Pancreas (tissue), 10 donors: ENCODE measurements at regions not wholly inside any gene's neighbourhood (a gene's known extent, or its start where the extent isn't known, plus 50 kb on each side); places are given as distances from the start of the nearest gene placed in this dataset.

ENCODE experiments used
- ATAC-seq, 4 donors: fragments of 200-7000 bp; cut with Tn5 transposase; one replicate each; pipeline versions ENCODE4 v1.8.0 to v1.9.1; 2020; ENCODE audit warnings: mild to moderate bottlenecking in 4 of 4, moderate library complexity in 4 of 4
- DNase-seq, 6 donors: peaks; one replicate each; pipeline ENCODE4 v3.0.0-alpha.2; 2020
- FAIRE-seq: peaks from 2 replicates; lab custom pipeline; 2012; peaks lifted over from hg19 to GRCh38; lab: Jason Lieb, UNC
- H3K27ac ChIP-seq, 4 donors: fragments of 200-600 bp; sonication (generic); 1 replicate in 3 of 4; 2 replicates in 1 of 4; pipeline versions ENCODE4 v1.5.0 to v1.8.0; 2020
- H3K27me3 ChIP-seq, 4 donors: fragments of 200-600 bp; one replicate each; pipeline ENCODE4 v1.8.0; 2021
- H3K36me3 ChIP-seq, 3 donors: fragments of 200-600 bp; sonication (generic) in 1 of 3; one replicate each; pipeline versions ENCODE4 v1.5.0 to v1.8.0; 2020 to 2021
- H3K4me1 ChIP-seq, 3 donors: fragments of 200-600 bp; one replicate each; pipeline ENCODE4 v1.8.0; 2021
- H3K4me3 ChIP-seq, 4 donors: fragments of 200-600 bp; sonication (generic) in 2 of 4; one replicate each; pipeline versions ENCODE4 v1.5.0 to v1.8.0; 2020 to 2021
- H3K9me3 ChIP-seq, 4 donors: fragments of 200-600 bp; one replicate each; pipeline ENCODE4 v1.8.0; 2021
- WGBS, 2 donors: extraction: QIAGEN DNeasy Blood & Tissue Kit; methylation state at CpG; one replicate each; pipeline ENCODE4 v1.1.7; 2013; 5-methylcytosine and 5-hydroxymethylcytosine counted together
- intact Hi-C, 3 donors: fragments of 100-400 bp; cut with DNase I; formaldehyde crosslinking; loops; one replicate each; pipeline versions ENCODE4 v1.11.1 to v1.14.2; 2022
- TF ChIP-seq, protein P1 (sequence below), 4 donors: fragments of 200-600 bp; sonication (generic) in 3 of 4; IDR thresholded peaks; one replicate each; pipeline versions ENCODE4 v1.5.0 to v1.8.0; 2021; ENCODE audit warnings: antibody characterized with exemption in 4 of 4
- donor health status: healthy with polysubstance abuse.
- donor health status: DM: no; HTN: no; CAD: no; lungs with moderate emphysema.
- donor health status: DM: no; HTN: no; CAD: no.
- donor health status: control.
- donor health status: control.
- donor health status: Bipolar disorder and iron deficiency.
- donor health status: DM: yes; HTN: yes; CAD: no.
- donor health status: DM: no; HTN: no; CAD: no.
- donor health status: DM: no; HTN: no; CAD: no.
- donor health status: DM: yes; HTN: yes; CAD: no.

DNA sequence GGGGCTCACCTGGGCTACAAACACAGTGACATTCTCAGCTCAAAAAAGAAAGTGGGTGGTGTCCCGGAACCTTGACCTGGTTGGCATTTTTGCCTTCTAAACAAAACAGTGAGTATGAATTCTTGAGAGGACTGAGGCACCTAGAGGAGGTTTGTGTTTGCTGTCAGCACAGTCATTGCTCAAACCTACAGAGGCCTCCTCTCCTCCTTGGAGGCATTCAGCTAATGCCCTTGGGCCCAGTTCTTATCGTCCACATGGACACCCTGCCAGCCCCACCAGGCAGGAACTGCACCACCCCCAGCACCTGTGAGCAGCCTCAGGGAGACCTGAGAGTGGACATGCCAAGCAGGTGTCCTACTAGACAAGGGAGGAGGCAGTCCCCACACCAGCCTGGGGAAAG lies 156.7 kb downstream of the SYK start:
- ATAC-seq (peak in 3 of 4 donors; percentile 43 to 53 (median 48)), DNase-seq (no peak), FAIRE-seq (no peak)

DNA sequence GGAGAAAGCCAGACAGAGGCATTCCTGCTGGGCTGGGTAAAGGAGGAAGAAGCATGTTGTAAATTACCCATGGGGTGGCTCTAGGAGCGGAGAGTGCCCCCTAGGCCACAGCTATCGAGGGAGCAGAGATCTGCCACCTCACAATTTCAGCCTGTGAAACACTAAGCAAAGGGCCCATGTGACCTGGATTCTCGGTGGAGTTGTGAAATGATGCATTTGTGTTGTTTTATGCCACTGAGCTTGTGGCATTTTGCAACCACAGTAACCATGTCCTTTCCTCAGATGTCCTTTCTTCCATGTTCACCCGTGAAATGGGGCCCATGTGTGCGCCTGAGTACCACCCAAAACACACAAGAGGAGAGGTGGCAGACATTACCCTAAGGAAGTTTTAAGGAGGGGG lies 159.3 kb downstream of the SYK start:
- no peaks in the 10 kb centered on the region for H3K36me3 ChIP-seq
- FAIRE-seq (no peak), ATAC-seq (no peak), DNase-seq (no peak)
- TF ChIP-seq, protein P1, sequence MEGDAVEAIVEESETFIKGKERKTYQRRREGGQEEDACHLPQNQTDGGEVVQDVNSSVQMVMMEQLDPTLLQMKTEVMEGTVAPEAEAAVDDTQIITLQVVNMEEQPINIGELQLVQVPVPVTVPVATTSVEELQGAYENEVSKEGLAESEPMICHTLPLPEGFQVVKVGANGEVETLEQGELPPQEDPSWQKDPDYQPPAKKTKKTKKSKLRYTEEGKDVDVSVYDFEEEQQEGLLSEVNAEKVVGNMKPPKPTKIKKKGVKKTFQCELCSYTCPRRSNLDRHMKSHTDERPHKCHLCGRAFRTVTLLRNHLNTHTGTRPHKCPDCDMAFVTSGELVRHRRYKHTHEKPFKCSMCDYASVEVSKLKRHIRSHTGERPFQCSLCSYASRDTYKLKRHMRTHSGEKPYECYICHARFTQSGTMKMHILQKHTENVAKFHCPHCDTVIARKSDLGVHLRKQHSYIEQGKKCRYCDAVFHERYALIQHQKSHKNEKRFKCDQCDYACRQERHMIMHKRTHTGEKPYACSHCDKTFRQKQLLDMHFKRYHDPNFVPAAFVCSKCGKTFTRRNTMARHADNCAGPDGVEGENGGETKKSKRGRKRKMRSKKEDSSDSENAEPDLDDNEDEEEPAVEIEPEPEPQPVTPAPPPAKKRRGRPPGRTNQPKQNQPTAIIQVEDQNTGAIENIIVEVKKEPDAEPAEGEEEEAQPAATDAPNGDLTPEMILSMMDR (IDR thresholded peaks at IDR 0.05), result no peak
- H3K4me3 ChIP-seq, result no peak overlapping the region
- H3K9me3 ChIP-seq, result no peaks in the 10 kb centered on the region
- H3K4me1 ChIP-seq, result no peaks in the 10 kb centered on the region
- 63 to 66% methylated on average over 5 of the region's 5 CpGs for WGBS, 2 donors
- no peak overlapping the region for H3K27ac ChIP-seq
- intact Hi-C loops, result no loop called here
- no peaks in the 10 kb centered on the region for H3K27me3 ChIP-seq

More for the DNA sequence above, 156.7 kb downstream of the SYK start:
- TF ChIP-seq, protein P1 (IDR thresholded peaks at IDR 0.05), result no peak
- H3K4me1 ChIP-seq, result no peaks in the 10 kb centered on the region
- 55 to 60% methylated on average over 2 of the region's 2 CpGs for WGBS, 2 donors
- intact Hi-C loops, result no loop called here
- no peak overlapping the region for H3K27ac ChIP-seq
- no peaks in the 10 kb centered on the region for H3K9me3 ChIP-seq
- H3K36me3 ChIP-seq, result no peaks in the 10 kb centered on the region
- no peaks in the 10 kb centered on the region for H3K27me3 ChIP-seq
- no peak overlapping the region for H3K4me3 ChIP-seq

DNA sequence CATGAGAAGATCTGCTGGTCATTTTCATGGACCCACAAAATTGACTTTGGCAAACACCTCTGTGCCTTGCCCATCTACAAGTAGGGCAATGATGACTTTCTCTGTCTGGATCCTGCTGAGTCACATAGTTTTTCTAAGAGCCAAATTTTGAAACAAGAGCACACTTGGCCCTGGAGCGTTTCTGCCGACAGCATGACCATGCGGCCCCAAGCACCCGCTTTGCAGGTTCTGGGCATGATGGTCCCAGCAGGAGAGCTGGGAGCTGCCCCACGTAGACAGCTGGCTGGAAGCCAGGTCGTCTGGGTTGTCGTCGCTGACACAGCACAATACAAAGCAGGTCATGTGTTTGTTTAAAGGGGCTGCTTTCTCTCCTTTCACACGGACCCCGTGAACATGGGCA lies 159.8 kb downstream of the SYK start:
- WGBS, 2 donors, result 37 to 39% methylated on average over 10 of the region's 10 CpGs
- TF ChIP-seq, protein P1 (IDR thresholded peaks at IDR 0.05), result no peak
- DNase-seq (peak in 1 of 6 donors; percentile 32), ATAC-seq (no peak), FAIRE-seq (no peak)
- intact Hi-C loops, result no loop called here
- no peak overlapping the region for H3K27ac ChIP-seq
- H3K36me3 ChIP-seq, result no peaks in the 10 kb centered on the region
- H3K4me3 ChIP-seq, result no peak overlapping the region
- H3K9me3 ChIP-seq, result no peaks in the 10 kb centered on the region
- no peaks in the 10 kb centered on the region for H3K27me3 ChIP-seq
- H3K4me1 ChIP-seq, result no peaks in the 10 kb centered on the region

DNA sequence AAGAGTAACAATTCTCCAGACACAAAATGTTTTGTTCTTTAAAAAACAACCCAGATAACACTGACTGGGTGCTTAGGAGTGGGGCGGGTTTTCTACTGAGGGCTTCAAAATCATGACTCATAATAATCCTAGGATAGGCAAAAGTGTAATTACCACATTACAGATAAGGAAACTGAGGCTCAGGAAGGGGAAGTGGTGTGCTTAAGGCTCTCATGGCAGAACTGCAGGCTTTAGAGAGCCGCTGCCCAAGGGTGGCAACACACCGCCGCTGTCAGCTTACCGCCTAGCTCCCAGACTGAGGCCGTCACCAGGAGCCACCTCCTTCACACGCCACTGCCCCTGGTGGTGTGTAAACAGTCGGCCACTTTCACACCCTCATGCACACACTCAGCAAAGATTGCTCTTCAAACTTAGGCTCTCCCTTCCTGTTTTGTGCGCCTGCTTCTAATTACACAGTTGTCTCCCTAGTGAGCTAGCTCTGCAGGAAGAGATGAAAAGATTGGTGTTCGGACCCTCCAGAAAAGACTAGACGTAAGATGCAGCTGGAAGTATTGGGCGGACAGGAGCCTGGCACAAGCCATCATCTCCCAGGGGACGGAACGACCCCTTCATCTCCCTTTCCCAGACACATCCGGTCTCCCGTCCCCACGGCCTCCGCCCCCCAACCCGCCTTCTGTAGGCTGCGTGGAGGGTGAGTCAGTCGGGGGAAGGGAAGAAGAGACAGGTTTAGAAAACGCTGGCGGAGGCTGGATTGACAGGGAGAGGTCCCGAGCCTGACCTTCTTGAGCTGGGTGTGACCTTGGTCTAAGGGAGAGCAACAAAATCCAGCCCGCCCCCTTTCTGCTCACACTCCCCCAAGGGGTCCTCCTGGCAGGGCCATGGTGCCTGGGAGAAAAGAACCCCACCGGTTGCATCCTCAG lies 162.7 kb downstream of the SYK start:
- no peak for FAIRE-seq
- TF ChIP-seq, protein P1 (IDR thresholded peaks at IDR 0.05), result peak in 1 of 4 donors; percentile 15
- no peak overlapping the region for H3K27ac ChIP-seq
- no peaks in the 10 kb centered on the region for H3K27me3 ChIP-seq
- intact Hi-C loops, result no loop called here
- WGBS, 2 donors, result 52 to 57% methylated on average over 26 of the region's 26 CpGs
- no peaks in the 10 kb centered on the region for H3K9me3 ChIP-seq
- H3K36me3 ChIP-seq, result no peaks in the 10 kb centered on the region
- DNase-seq, result peak in 5 of 6 donors; percentile 24 to 63 (median 30)
- H3K4me3 ChIP-seq, result no peak overlapping the region
- no peaks in the 10 kb centered on the region for H3K4me1 ChIP-seq
- ATAC-seq, result peak; percentile 61 to 93 (median 92)
